Stomach smooth muscle (tissue), 2 donors: ENCODE measurements at regions not wholly inside any gene's neighbourhood (a gene's known extent, or its start where the extent isn't known, plus 50 kb on each side); places are given as distances from the start of the nearest gene placed in this dataset.

ENCODE experiments used
- H3K27ac ChIP-seq: one replicate; pipeline ENCODE4 v1.7.0; 2013; ENCODE audit warnings: mild to moderate bottlenecking, low read length, inconsistent platforms
- H3K27me3 ChIP-seq, 2 donors: one replicate each; pipeline ENCODE4 v1.7.0; 2013; ENCODE audit warnings: low read length in 2 of 2; ENCODE audit not compliant: insufficient read depth in 2 of 2, control insufficient read depth in 1 of 2
- H3K36me3 ChIP-seq, 2 donors: one replicate each; pipeline ENCODE4 v1.7.0; 2013; ENCODE audit warnings: low read length in 2 of 2; ENCODE audit not compliant: control insufficient read depth in 2 of 2, insufficient read depth in 2 of 2
- H3K4me1 ChIP-seq: one replicate; pipeline ENCODE4 v1.7.0; 2013; ENCODE audit warnings: low read length; ENCODE audit not compliant: control insufficient read depth, insufficient read depth
- H3K4me3 ChIP-seq, 2 donors: one replicate each; pipeline ENCODE4 v1.7.0; 2013; ENCODE audit warnings: low read length in 2 of 2
- H3K9ac ChIP-seq, 2 donors: one replicate each; pipeline ENCODE4 v1.7.0; 2013; ENCODE audit warnings: low read length in 2 of 2, mild to moderate bottlenecking in 1 of 2
- H3K9me3 ChIP-seq, 2 donors: one replicate each; pipeline ENCODE4 v1.7.0; 2013; ENCODE audit warnings: low read length in 2 of 2; ENCODE audit not compliant: control insufficient read depth in 2 of 2
- donor health status: healthy.
- donor health status: Pancreatic carcinoma.

DNA sequence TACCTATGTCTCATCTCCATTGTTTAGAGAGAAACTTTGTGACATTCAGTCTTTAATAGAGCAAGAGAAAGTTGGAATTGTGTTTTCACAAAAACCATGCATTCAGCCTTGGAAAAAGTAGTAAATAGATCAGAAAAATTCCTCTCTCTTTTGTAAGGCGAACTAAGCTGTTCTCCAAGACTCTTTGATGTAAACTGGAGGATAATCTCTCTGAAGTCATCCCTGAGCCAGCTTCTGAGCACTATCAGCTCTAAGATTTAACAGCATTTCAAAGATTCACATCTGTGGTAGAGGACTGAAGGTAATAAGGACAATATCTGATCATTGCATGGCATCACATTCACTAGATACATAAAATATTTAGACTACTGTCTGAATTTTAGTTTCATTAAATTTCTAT lies 904.6 kb upstream of the ATXN8OS start:
- Histone ChIP-seq H3K27ac (no peak overlapping the region), H3K9ac (no peak overlapping the region), H3K36me3 (no peaks in the 10 kb centered on the region), H3K4me3 (no peak overlapping the region), H3K9me3 (no peaks in the 10 kb centered on the region), H3K27me3 (no peaks in the 10 kb centered on the region), H3K4me1 (no peaks in the 10 kb centered on the region)

DNA sequence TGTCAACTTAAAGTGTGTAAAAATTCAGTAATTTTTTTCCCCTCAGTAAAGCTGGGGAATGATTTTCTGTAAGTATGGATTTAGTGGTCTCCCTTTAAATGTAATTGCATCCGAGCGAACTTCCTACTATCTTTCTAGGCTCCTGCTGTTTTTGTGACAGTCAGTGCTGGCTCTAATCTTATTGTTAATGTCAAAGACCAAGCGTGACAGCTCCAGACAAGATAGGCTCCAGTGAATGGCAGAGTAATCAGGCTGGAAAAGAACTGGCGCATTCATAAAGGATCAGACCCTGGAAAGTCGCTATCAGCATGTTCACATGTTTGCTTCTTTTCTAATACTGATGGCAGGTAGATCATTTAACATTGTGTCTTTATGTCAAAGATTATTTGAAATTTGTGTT lies 908.0 kb upstream of the ATXN8OS start:
- Histone ChIP-seq H3K9me3 (no peaks in the 10 kb centered on the region), H3K27me3 (no peaks in the 10 kb centered on the region), H3K36me3 (no peaks in the 10 kb centered on the region), H3K9ac (no peak overlapping the region), H3K27ac (no peak overlapping the region), H3K4me3 (no peak overlapping the region), H3K4me1 (no peaks in the 10 kb centered on the region)

DNA sequence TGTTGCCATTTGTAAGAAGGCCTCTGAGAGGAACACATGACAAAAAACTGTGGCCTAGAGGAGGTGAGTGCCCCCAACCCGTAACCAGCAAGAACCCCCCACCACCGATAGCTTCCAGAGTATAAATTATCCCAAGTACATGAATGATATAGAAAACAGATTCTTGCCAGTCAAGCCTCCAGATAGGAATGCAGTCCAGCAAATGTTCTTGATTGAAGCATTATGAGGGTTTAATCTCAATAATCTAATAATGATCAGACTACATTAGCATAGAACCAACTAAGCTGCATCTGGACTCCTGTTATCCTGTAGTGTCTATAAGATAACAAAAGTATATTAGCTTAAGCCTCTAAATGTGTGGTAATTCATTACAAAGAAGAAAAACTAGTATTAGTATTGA lies 908.9 kb upstream of the ATXN8OS start:
- no peaks in the 10 kb centered on the region for H3K27me3 ChIP-seq
- no peak overlapping the region for H3K4me3 ChIP-seq
- H3K36me3 ChIP-seq, result no peaks in the 10 kb centered on the region
- no peak overlapping the region for H3K9ac ChIP-seq
- H3K9me3 ChIP-seq, result no peaks in the 10 kb centered on the region
- no peaks in the 10 kb centered on the region for H3K4me1 ChIP-seq
- no peak overlapping the region for H3K27ac ChIP-seq

- no peaks in the 10 kb centered on the region for H3K36me3 ChIP-seq
- H3K27ac ChIP-seq, result no peak overlapping the region
Measured at GRCh38 chr13:69194130-69194529, 913.5 kb upstream of the ATXN8OS start.

GRCh38 chr13:69180034-69180433 lies 927.6 kb upstream of the ATXN8OS start:
- Histone ChIP-seq H3K9me3 (no peaks in the 10 kb centered on the region), H3K4me1 (no peaks in the 10 kb centered on the region), H3K4me3 (no peak overlapping the region), H3K27ac (no peak overlapping the region), H3K9ac (no peak overlapping the region), H3K27me3 (no peaks in the 10 kb centered on the region), H3K36me3 (no peaks in the 10 kb centered on the region)

More at GRCh38 chr13:69194130-69194529, 913.5 kb upstream of the ATXN8OS start:
- Histone ChIP-seq H3K4me1 (no peaks in the 10 kb centered on the region), H3K4me3 (no peak overlapping the region), H3K9me3 (no peaks in the 10 kb centered on the region), H3K27me3 (no peaks in the 10 kb centered on the region), H3K9ac (no peak overlapping the region)

DNA sequence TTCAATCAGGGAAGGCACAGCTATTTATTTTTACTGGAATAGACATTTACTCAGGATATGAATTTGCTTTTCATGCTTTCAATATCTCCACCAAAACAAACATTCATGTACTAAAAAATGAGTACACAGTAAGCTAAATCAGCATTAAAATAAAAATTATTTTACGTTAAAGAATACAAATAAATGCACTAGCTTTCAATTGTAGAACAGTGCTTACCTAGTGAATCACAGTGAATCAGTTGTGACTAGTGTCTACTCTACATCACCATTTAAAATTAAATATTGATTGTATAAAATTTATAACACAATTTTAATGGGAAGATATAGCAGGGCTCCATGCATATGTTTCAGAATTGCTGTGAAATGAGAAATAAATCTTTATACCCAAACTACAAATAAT lies 929.6 kb upstream of the ATXN8OS start:
- Histone ChIP-seq H3K4me1 (no peaks in the 10 kb centered on the region), H3K36me3 (no peaks in the 10 kb centered on the region), H3K4me3 (no peak overlapping the region), H3K27ac (no peak overlapping the region), H3K27me3 (no peaks in the 10 kb centered on the region), H3K9me3 (no peaks in the 10 kb centered on the region), H3K9ac (no peak overlapping the region)

GRCh38 chr13:69168436-69168835 lies 939.2 kb upstream of the ATXN8OS start:
- Histone ChIP-seq H3K36me3 (no peaks in the 10 kb centered on the region), H3K4me3 (no peak overlapping the region), H3K27me3 (no peaks in the 10 kb centered on the region), H3K9me3 (peaks cover 0 to 3% of the 10 kb centered on the region in 2 donors), H3K4me1 (no peaks in the 10 kb centered on the region), H3K27ac (no peak overlapping the region), H3K9ac (no peak overlapping the region)

DNA sequence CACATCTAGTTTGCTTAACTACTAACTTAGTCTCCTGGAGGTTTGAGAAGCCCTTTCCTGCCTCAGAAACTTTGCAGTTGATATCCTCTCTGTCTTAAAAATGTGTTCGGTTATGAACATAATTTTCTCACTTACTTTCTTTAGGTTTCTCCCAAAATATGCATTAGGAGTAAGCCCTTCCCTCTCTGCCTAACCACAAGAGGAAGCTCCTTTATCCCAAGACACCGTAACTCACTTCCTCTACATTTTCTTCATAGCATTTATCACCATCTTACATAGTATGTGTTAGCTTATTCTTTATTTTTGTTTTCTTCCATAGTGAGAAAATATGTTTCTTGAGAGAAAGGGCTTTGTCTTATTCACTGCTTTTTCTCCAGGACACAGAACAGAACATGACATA lies 952.5 kb upstream of the ATXN8OS start:
- H3K27me3 ChIP-seq, result no peaks in the 10 kb centered on the region
- H3K27ac ChIP-seq, result no peak overlapping the region
- H3K36me3 ChIP-seq, result no peaks in the 10 kb centered on the region
- no peak overlapping the region for H3K9ac ChIP-seq
- H3K4me3 ChIP-seq, result no peak overlapping the region
- no peaks in the 10 kb centered on the region for H3K9me3 ChIP-seq
- no peaks in the 10 kb centered on the region for H3K4me1 ChIP-seq

DNA sequence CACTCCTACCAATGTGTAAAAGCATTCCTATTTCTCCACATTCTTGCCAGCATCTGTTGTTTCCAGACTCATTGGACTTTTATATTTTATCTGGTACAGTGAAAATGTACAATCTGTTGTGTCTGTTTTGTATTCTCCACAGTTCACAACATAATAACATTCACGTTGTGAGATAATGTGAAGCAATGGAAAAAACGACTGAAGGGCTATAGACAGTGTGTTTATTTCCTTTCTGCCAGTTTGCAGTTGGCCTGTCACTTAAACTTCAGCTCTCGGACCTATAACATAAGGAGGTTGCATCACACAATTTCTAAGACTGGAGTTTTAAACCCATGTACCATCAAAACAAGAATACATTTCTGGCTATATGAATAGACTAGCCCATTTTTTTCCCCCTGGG lies 965.5 kb upstream of the ATXN8OS start:
- Histone ChIP-seq H3K4me1 (no peaks in the 10 kb centered on the region), H3K27me3 (no peaks in the 10 kb centered on the region), H3K4me3 (no peak overlapping the region), H3K9ac (no peak overlapping the region), H3K9me3 (no peaks in the 10 kb centered on the region), H3K27ac (no peak overlapping the region), H3K36me3 (no peaks in the 10 kb centered on the region)

DNA sequence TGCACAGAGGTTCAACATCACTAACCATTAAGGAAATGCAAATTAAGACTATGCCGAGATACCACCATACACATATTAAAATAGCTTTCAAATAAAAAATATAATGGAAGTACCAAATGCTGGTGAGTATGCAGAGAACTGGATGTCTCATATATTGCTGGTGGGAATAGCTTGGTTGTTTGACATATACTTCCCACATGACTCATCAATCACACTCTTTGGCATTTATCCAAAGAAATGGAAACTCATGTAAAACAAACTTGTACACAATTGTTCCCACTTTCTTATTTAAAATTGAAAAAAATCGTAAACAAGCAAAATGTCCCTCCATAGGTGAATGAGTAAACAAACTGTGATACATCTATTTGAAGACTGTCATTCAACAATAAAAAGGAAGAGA lies 982.6 kb upstream of the ATXN8OS start:
- Histone ChIP-seq H3K4me1 (no peaks in the 10 kb centered on the region), H3K9ac (no peak overlapping the region), H3K36me3 (no peaks in the 10 kb centered on the region), H3K4me3 (no peak overlapping the region), H3K27me3 (no peaks in the 10 kb centered on the region), H3K9me3 (no peaks in the 10 kb centered on the region), H3K27ac (no peak overlapping the region)

DNA sequence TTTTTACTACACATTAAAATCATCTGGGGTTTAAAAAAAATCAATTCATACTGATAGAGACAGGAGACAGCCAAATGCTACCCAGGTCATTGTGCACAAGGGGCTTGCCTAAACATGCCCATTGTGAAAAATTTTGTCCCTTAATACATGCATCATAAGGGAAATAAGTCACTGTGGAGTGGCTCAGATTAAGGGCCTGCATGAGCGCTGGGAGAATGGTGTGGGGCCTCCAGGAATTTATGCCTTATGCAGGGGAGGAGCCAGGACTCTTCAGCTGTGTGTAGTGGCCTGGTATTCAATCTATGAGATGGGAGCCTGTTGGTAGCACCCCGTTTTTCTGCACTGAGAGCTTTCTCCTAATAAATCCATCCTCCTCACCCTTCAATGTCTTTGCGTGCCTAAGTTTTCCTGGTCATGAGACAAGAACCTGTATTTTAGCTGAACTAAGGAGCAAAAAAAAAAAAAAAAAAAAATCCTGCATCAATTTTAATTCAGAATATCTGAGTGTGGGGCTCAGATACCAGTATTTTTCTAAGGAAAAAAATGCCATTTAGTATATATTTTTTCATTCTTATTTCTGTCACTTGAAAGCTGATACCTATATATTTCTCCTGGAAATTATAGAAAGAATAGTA lies 997.6 kb upstream of the ATXN8OS start:
- H3K4me1 ChIP-seq, result no peaks in the 10 kb centered on the region
- no peak overlapping the region for H3K9ac ChIP-seq
- no peaks in the 10 kb centered on the region for H3K36me3 ChIP-seq
- H3K9me3 ChIP-seq, result peaks cover 0 to 2% of the 10 kb centered on the region in 2 donors
- no peaks in the 10 kb centered on the region for H3K27me3 ChIP-seq
- H3K4me3 ChIP-seq, result no peak overlapping the region
- H3K27ac ChIP-seq, result no peak overlapping the region
